HEK293T (cell line): ENCODE measurements at regions not wholly inside any gene's neighbourhood (a gene's known extent, or its start where the extent isn't known, plus 50 kb on each side); places are given as distances from the start of the nearest gene placed in this dataset.

ENCODE experiments used
- ARNT ChIP-seq: fragments of 450-650 bp; IDR thresholded peaks from 2 replicates; pipeline ENCODE4 v1.6.1; 2017; ENCODE audit warnings: mild to moderate bottlenecking
- BHLHE40 ChIP-seq: fragments of 450-650 bp; IDR thresholded peaks from 2 replicates; pipeline ENCODE4 v1.6.1; 2016; ENCODE audit warnings: mild to moderate bottlenecking, moderate library complexity, borderline replicate concordance
- ELF4 ChIP-seq: fragments of 450-650 bp; IDR thresholded peaks from 2 replicates; pipeline ENCODE4 v1.6.1; 2017; ENCODE audit warnings: antibody characterized with exemption
- FOXK2 ChIP-seq: fragments of 450-650 bp; IDR thresholded peaks from 2 replicates; pipeline ENCODE4 v1.6.1; 2016; ENCODE audit warnings: mild to moderate bottlenecking
- FOXM1 ChIP-seq: fragments of 450-650 bp; IDR thresholded peaks from 2 replicates; pipeline ENCODE4 v1.6.1; 2017; ENCODE audit warnings: mild to moderate bottlenecking, borderline replicate concordance
- HDGF ChIP-seq: fragments of 450-650 bp; IDR thresholded peaks from 2 replicates; pipeline ENCODE4 v1.6.1; 2017; ENCODE audit warnings: antibody characterized with exemption, borderline replicate concordance
- L3MBTL2 ChIP-seq: fragments of 450-650 bp; conservative IDR thresholded peaks from 2 replicates; pipeline ENCODE4 v1.6.1; 2016; ENCODE audit warnings: mild to moderate bottlenecking
- LEF1 ChIP-seq: fragments of 450-650 bp; IDR thresholded peaks from 2 replicates; pipeline ENCODE4 v1.6.1; 2017; ENCODE audit warnings: mild to moderate bottlenecking, borderline replicate concordance
- NFRKB ChIP-seq: fragments of 450-650 bp; IDR thresholded peaks from 2 replicates; pipeline ENCODE4 v1.6.1; 2016; ENCODE audit warnings: mild to moderate bottlenecking, moderate library complexity
- PKNOX1 ChIP-seq: fragments of 450-650 bp; IDR thresholded peaks from 2 replicates; pipeline ENCODE4 v1.6.1; 2016
- SP1 ChIP-seq: fragments of 450-650 bp; IDR thresholded peaks from 2 replicates; pipeline ENCODE4 v1.6.1; 2017

GRCh38 chr16:51085271-51085670, 65.8 kb downstream of the SALL1 start:
- TF ChIP-seq L3MBTL2 = no peak
- TF ChIP-seq SP1 = no peak
- no peak for TF ChIP-seq ELF4
- no peak for TF ChIP-seq HDGF
- TF ChIP-seq NFRKB = no peak
- no peak for TF ChIP-seq PKNOX1
- no peak for TF ChIP-seq BHLHE40
- no peak for TF ChIP-seq ARNT
- no peak for TF ChIP-seq FOXM1
- no peak for TF ChIP-seq LEF1
- TF ChIP-seq FOXK2 = no peak
